H1 (cell line): ENCODE measurements at regions not wholly inside any gene's neighbourhood (a gene's known extent, or its start where the extent isn't known, plus 50 kb on each side); places are given as distances from the start of the nearest gene placed in this dataset.

ENCODE experiments used
- CTCF ChIA-PET: fragments of 300-600 bp; sonication (Branson Sonifier 250); formaldehyde crosslinking; loops from one replicate; lab custom pipeline; 2021; ENCODE audit not compliant: partially characterized antibody; lab: Charles Lee
- POLR2A ChIA-PET: fragments of 300-600 bp; sonication (Branson Sonifier 250); formaldehyde crosslinking; loops from one replicate; lab custom pipeline; 2021; ENCODE audit warnings: inconsistent platforms; ENCODE audit not compliant: partially characterized antibody; lab: Charles Lee
- DNase-seq, 2 experiments: peaks; one replicate each; pipeline versions ENCODE4 v3.0.0 to v3.0.0-alpha.2; 2010 to 2022; ENCODE audit warnings: low spot score in 2 of 2, low read depth in 1 of 2, mixed read lengths in 1 of 2
- FAIRE-seq: peaks from 2 replicates; lab custom pipeline; 2011; peaks lifted over from hg19 to GRCh38; lab: Jason Lieb, UNC
- H2AFZ ChIP-seq: 2 replicates; pipeline ENCODE4 v1.8.1; 2012; ENCODE audit warnings: low read length, inconsistent platforms
- H2AK5ac ChIP-seq: 2 replicates; pipeline ENCODE4 v1.6.1; 2013; ENCODE audit warnings: low read depth, low read length
- H2BK120ac ChIP-seq: replicated peaks from 2 replicates; pipeline ENCODE3; 2013; ENCODE audit warnings: low read depth, low read length, inconsistent platforms
- H2BK12ac ChIP-seq: 2 replicates; pipeline ENCODE4 v1.6.1; 2013; ENCODE audit warnings: low read depth, low read length
- H2BK15ac ChIP-seq: 2 replicates; pipeline ENCODE4 v1.6.1; 2013; ENCODE audit warnings: low read length
- H2BK20ac ChIP-seq: 2 replicates; pipeline ENCODE4 v1.6.1; 2013; ENCODE audit warnings: low read length
- H2BK5ac ChIP-seq: 2 replicates; pipeline ENCODE4 v1.6.1; 2013; ENCODE audit warnings: low read depth, low read length
- H3K14ac ChIP-seq: 2 replicates; pipeline ENCODE4 v1.6.1; 2013; ENCODE audit warnings: inconsistent platforms; ENCODE audit not compliant: insufficient read length
- H3K18ac ChIP-seq: 2 replicates; pipeline ENCODE4 v1.6.1; 2013; ENCODE audit warnings: low read length; ENCODE audit errors: extremely low read depth
- H3K23ac ChIP-seq: 2 replicates; pipeline ENCODE4 v1.6.1; 2013; ENCODE audit warnings: inconsistent platforms; ENCODE audit not compliant: insufficient read length
- H3K23me2 ChIP-seq: 2 replicates; pipeline ENCODE4 v1.6.1; 2013; ENCODE audit warnings: low read depth, low read length
- H3K27ac ChIP-seq: 2 replicates; pipeline ENCODE4 v1.6.1; 2011; ENCODE audit warnings: low read depth, low read length, inconsistent platforms
- H3K27me3 ChIP-seq, 4 experiments: replicated peaks in 1 of 4; 1 replicate in 1 of 4; 2 replicates in 3 of 4; pipeline versions ENCODE4 v1.6.1 to v1.8.1; 2011 to 2013; ENCODE audit warnings: low read length in 3 of 4, mild to moderate bottlenecking in 3 of 4, inconsistent platforms in 2 of 4, mixed read lengths in 2 of 4, moderate library complexity in 1 of 4; ENCODE audit not compliant: control insufficient read depth in 3 of 4, insufficient read depth in 3 of 4; ENCODE audit errors: extremely low read depth in 1 of 4
- H3K36me3 ChIP-seq, 4 experiments: 2 replicates each; pipeline versions ENCODE4 v1.6.1 to v1.8.1; 2011 to 2013; ENCODE audit warnings: mild to moderate bottlenecking in 4 of 4, low read length in 3 of 4, moderate library complexity in 2 of 4, control low read depth in 1 of 4, inconsistent platforms in 1 of 4; ENCODE audit not compliant: insufficient read depth in 4 of 4, control insufficient read depth in 2 of 4
- H3K4ac ChIP-seq: replicated peaks from 2 replicates; pipeline ENCODE3; 2013; ENCODE audit warnings: low read length, low read depth, mixed read lengths, inconsistent platforms; ENCODE audit not compliant: insufficient read length
- H3K4me1 ChIP-seq, 4 experiments: replicated peaks in 1 of 4; 1 replicate in 1 of 4; 2 replicates in 3 of 4; pipeline versions ENCODE4 v1.6.1 to v1.8.1; 2011 to 2013; ENCODE audit warnings: low read length in 3 of 4, inconsistent platforms in 2 of 4, mixed read lengths in 1 of 4; ENCODE audit not compliant: insufficient read depth in 4 of 4, control insufficient read depth in 3 of 4
- H3K4me2 ChIP-seq, 2 experiments: 2 replicates each; pipeline versions ENCODE4 v1.6.1 to v1.8.1; 2011 to 2013; ENCODE audit warnings: low read depth in 2 of 2, low read length in 2 of 2, control low read depth in 1 of 2, inconsistent platforms in 1 of 2, mild to moderate bottlenecking in 1 of 2; ENCODE audit not compliant: insufficient read depth in 1 of 2
- H3K4me3 ChIP-seq, 4 experiments: fragments of 200-600, 300-600 bp in 1 of 4; sonication (generic), shearing (Covaris generic), sonication (Bioruptor Twin) in 1 of 4; 2 replicates each; pipeline versions ENCODE4 v1.5.1 to v1.8.1; 2011 to 2016; ENCODE audit warnings: low read length in 4 of 4, low read depth in 3 of 4, control low read depth in 2 of 4, inconsistent platforms in 2 of 4, mild to moderate bottlenecking in 2 of 4, mixed read lengths in 1 of 4, moderate library complexity in 1 of 4; ENCODE audit not compliant: insufficient read depth in 2 of 4; ENCODE audit errors: extremely low read depth in 1 of 4
- H3K56ac ChIP-seq: replicated peaks from 2 replicates; pipeline ENCODE3; 2013; ENCODE audit warnings: low read depth, mild to moderate bottlenecking, mixed read lengths, low read length, inconsistent platforms; ENCODE audit not compliant: insufficient read length
- H3K79me1 ChIP-seq: 2 replicates; pipeline ENCODE4 v1.6.1; 2013; ENCODE audit warnings: low read depth, low read length, control low read depth
- H3K79me2 ChIP-seq, 2 experiments: 2 replicates each; pipeline versions ENCODE4 v1.6.1 to v1.8.1; 2012 to 2013; ENCODE audit warnings: low read length in 2 of 2, mild to moderate bottlenecking in 2 of 2, inconsistent platforms in 1 of 2; ENCODE audit not compliant: insufficient read depth in 2 of 2, control insufficient read depth in 1 of 2
- H3K9ac ChIP-seq, 4 experiments: replicated peaks in 1 of 4; 1 replicate in 1 of 4; 2 replicates in 3 of 4; pipeline versions ENCODE4 v1.6.1 to v1.8.1; 2011 to 2013; ENCODE audit warnings: low read depth in 3 of 4, low read length in 3 of 4, control low read depth in 2 of 4, mild to moderate bottlenecking in 2 of 4, moderate library complexity in 2 of 4, inconsistent platforms in 1 of 4; ENCODE audit errors: extremely low read depth in 1 of 4
- H3K9me3 ChIP-seq, 2 experiments: 2 replicates each; pipeline versions ENCODE4 v1.6.1 to v1.8.1; 2012 to 2013; ENCODE audit warnings: mild to moderate bottlenecking in 2 of 2, moderate library complexity in 2 of 2, control low read depth in 1 of 2, inconsistent platforms in 1 of 2, low read depth in 1 of 2, low read length in 1 of 2, mixed read lengths in 1 of 2; ENCODE audit not compliant: insufficient read depth in 2 of 2
- H4K20me1 ChIP-seq, 2 experiments: replicated peaks in 1 of 2; 2 replicates each; pipeline versions ENCODE3 to v1.8.1; 2011 to 2013; ENCODE audit warnings: inconsistent platforms in 2 of 2, low read length in 2 of 2, mild to moderate bottlenecking in 1 of 2; ENCODE audit not compliant: insufficient read depth in 2 of 2, control insufficient read depth in 1 of 2
- H4K5ac ChIP-seq: 2 replicates; pipeline ENCODE4 v1.6.1; 2013; ENCODE audit warnings: low read length, low read depth, mixed read lengths, inconsistent platforms; ENCODE audit not compliant: insufficient read length
- H4K8ac ChIP-seq: 2 replicates; pipeline ENCODE4 v1.8.0; 2013; ENCODE audit warnings: mild to moderate bottlenecking, moderate library complexity, low read length, inconsistent platforms; ENCODE audit not compliant: insufficient read depth; ENCODE audit errors: extremely low read depth
- H4K91ac ChIP-seq: replicated peaks from 2 replicates; pipeline ENCODE3; 2013; ENCODE audit warnings: low read length, mixed read lengths, inconsistent platforms; ENCODE audit not compliant: insufficient read length
- ATF2 ChIP-seq: IDR thresholded peaks from 2 replicates; pipeline ENCODE4 v1.6.1; 2012; ENCODE audit warnings: low read length, inconsistent platforms
- CHD2 ChIP-seq: IDR thresholded peaks from 2 replicates; pipeline ENCODE4 v1.6.1; 2012; ENCODE audit warnings: low read length, improper control_type of control experiment
- CTCF ChIP-seq, 3 experiments: IDR thresholded peaks; 1 replicate in 2 of 3; 2 replicates in 1 of 3; pipeline versions ENCODE4 v1.5.1 to v1.6.1; 2011; ENCODE audit warnings: low read length in 3 of 3, mild to moderate bottlenecking in 3 of 3, inconsistent platforms in 2 of 3, low read depth in 1 of 3, moderate library complexity in 1 of 3; ENCODE audit not compliant: insufficient read depth in 1 of 3; ENCODE audit errors: control extremely low read depth in 1 of 3
- JUN ChIP-seq: IDR thresholded peaks from 2 replicates; pipeline ENCODE4 v1.6.1; 2011; ENCODE audit warnings: low read depth, mild to moderate bottlenecking, improper control_type of control experiment, low read length
- RNF2 ChIP-seq: fragments of 200-900, 300-1000 bp; sonication (generic); IDR thresholded peaks from 2 replicates; pipeline ENCODE4 v1.7.1; 2016; ENCODE audit warnings: borderline replicate concordance, low read depth, mild to moderate bottlenecking, antibody characterized with exemption, low read length; ENCODE audit not compliant: poor library complexity, severe bottlenecking; ENCODE audit errors: missing control alignments
- RXRA ChIP-seq: IDR thresholded peaks from 2 replicates; pipeline ENCODE4 v1.6.1; 2011; ENCODE audit warnings: low read depth, mild to moderate bottlenecking, low read length, moderate library complexity; ENCODE audit not compliant: insufficient read depth
- SAP30 ChIP-seq: fragments of 300-600 bp; sonication (generic); IDR thresholded peaks from 2 replicates; pipeline ENCODE4 v1.7.1; 2012; ENCODE audit warnings: low read length, moderate library complexity, mild to moderate bottlenecking, inconsistent platforms; ENCODE audit not compliant: insufficient read depth, insufficient replicate concordance
- SP4 ChIP-seq: IDR thresholded peaks from 2 replicates; pipeline ENCODE4 v1.6.1; 2012; ENCODE audit warnings: low read length, inconsistent platforms
- SUZ12 ChIP-seq: fragments of 200-600 bp; sonication (generic); IDR thresholded peaks from 2 replicates; pipeline ENCODE4 v1.6.1; 2012; ENCODE audit warnings: mild to moderate bottlenecking, inconsistent platforms, low read length, moderate library complexity, mixed read lengths
- TCF12 ChIP-seq: IDR thresholded peaks from 2 replicates; pipeline ENCODE4 v1.6.1; 2011; ENCODE audit warnings: low read depth, mild to moderate bottlenecking, low read length
- WGBS, 2 experiments: shearing (Covaris generic) in 1 of 2; methylation state at CpG; one replicate each; pipeline versions ENCODE4 v1.1.6 to v1.1.7; 2013 to 2015; ENCODE audit warnings: low lambda C conversion rate in 2 of 2, mixed read lengths in 2 of 2, inconsistent platforms in 1 of 2, low coverage in 1 of 2, missing lambda C conversion rate in 1 of 2; ENCODE audit not compliant: insufficient replicate concordance in 2 of 2, insufficient coverage in 1 of 2, insufficient read length in 1 of 2; ENCODE audit errors: extremely low coverage in 1 of 2, missing lambda C conversion rate in 1 of 2; 5-methylcytosine and 5-hydroxymethylcytosine counted together

- DNase-seq (no peak), FAIRE-seq (no peak)
- Histone ChIP-seq H3K23me2 (peaks cover 4% of the 10 kb centered on the region; the same call in 1 of the 2 replicates), H4K8ac (no peak overlapping the region), H3K4me2 (no peak overlapping the region), H2BK20ac (no peak overlapping the region), H4K20me1 (no peaks in the 10 kb centered on the region), H3K27ac (no peak overlapping the region), H3K4me1 (no peaks in the 10 kb centered on the region), H2BK12ac (no peak overlapping the region), H2AK5ac (no peak overlapping the region), H3K14ac (no peak overlapping the region), H3K27me3 (no peaks in the 10 kb centered on the region), H3K9ac (no peak overlapping the region), H3K23ac (no peak overlapping the region), H3K56ac (no peak overlapping the region), H4K5ac (no peak overlapping the region), H2BK15ac (no peak overlapping the region), H3K4me3 (no peak overlapping the region), H2AFZ (no peak overlapping the region), H2BK120ac (no peak overlapping the region), H4K91ac (no peak overlapping the region), H3K36me3 (no peaks in the 10 kb centered on the region), H3K9me3 (peaks cover 69 to 74% of the 10 kb centered on the region in 2 experiments), H3K4ac (no peak overlapping the region), H3K79me2 (no peaks in the 10 kb centered on the region), H3K18ac (no peak overlapping the region), H2BK5ac (no peak overlapping the region), H3K79me1 (no peaks in the 10 kb centered on the region)
- ChIA-PET CTCF (no interaction called here), POLR2A (no interaction called here)
- 86% methylated on average over 8 of the region's 8 CpGs; no CpG with 5 or more reads in 1 of the 2 experiments for WGBS, 2 experiments
- TF ChIP-seq RNF2 (no peak), CHD2 (no peak), SP4 (no peak), SUZ12 (no peak), CTCF (IDR thresholded peaks at IDR 0.05; ENCODE audit: control extremely low read depth in 1 of 3, insufficient read depth in 1 of 3, low read depth in 1 of 3, low read length in 3 of 3) (no peak), SAP30 (no peak), ATF2 (no peak), RXRA (no peak), JUN (no peak), TCF12 (no peak)
Measured at GRCh38 chr22:47556473-47556872, 794.0 kb downstream of the TBC1D22A start.
